Chondrocyte (in vitro differentiated cells): ENCODE measurements at regions not wholly inside any gene's neighbourhood (a gene's known extent, or its start where the extent isn't known, plus 50 kb on each side); places are given as distances from the start of the nearest gene placed in this dataset.

Experiments used
- DNase-seq: peaks from one replicate; pipeline ENCODE4 v3.0.0; 2021; ENCODE audit warnings: mixed read lengths, low spot score
- H3K27ac Mint-ChIP-seq: one replicate; pipeline ENCODE4 v1.8.0; 2021; ENCODE audit warnings: mild to moderate bottlenecking, moderate library complexity, mixed read lengths; ENCODE audit not compliant: unreplicated experiment
- H3K27me3 Mint-ChIP-seq: 2 replicates; pipeline ENCODE4 v1.8.0; 2021; ENCODE audit warnings: low read depth, mixed read lengths
- H3K36me3 Mint-ChIP-seq: 2 replicates; pipeline ENCODE4 v1.8.0; 2021; ENCODE audit warnings: low read depth, mixed read lengths
- H3K4me1 Mint-ChIP-seq: 2 replicates; pipeline ENCODE4 v1.8.0; 2021; ENCODE audit warnings: low read depth, mild to moderate bottlenecking, mixed read lengths
- H3K4me3 Mint-ChIP-seq: one replicate; pipeline ENCODE4 v1.8.0; 2021; ENCODE audit warnings: mild to moderate bottlenecking, moderate library complexity, mixed read lengths; ENCODE audit not compliant: unreplicated experiment
- H3K9me3 Mint-ChIP-seq: 2 replicates; pipeline ENCODE4 v1.8.0; 2021; ENCODE audit warnings: low read depth, mixed read lengths
- CTCF ChIP-seq: fragments of 200-600 bp; sonication (generic); IDR thresholded peaks from 2 replicates; pipeline ENCODE4 v1.5.0; 2021; ENCODE audit warnings: antibody characterized with exemption, mild to moderate bottlenecking, moderate library complexity

GRCh38 chr13:33402975-33403374, 117.4 kb upstream of the STARD13 start:
- no peak overlapping the region for H3K27ac Mint-ChIP-seq
- DNase-seq = no peak
- no peak for TF ChIP-seq CTCF

GRCh38 chr13:33403807-33404362, 118.3 kb upstream of the STARD13 start:
- no peak for TF ChIP-seq CTCF
- no peak for DNase-seq
- no peak overlapping the region for H3K27ac Mint-ChIP-seq
- H3K36me3 Mint-ChIP-seq = no peaks in the 10 kb centered on the region
- H3K4me3 Mint-ChIP-seq = no peak overlapping the region
- H3K9me3 Mint-ChIP-seq = no peaks in the 10 kb centered on the region
- peaks cover 6% of the 10 kb centered on the region for H3K4me1 Mint-ChIP-seq
- H3K27me3 Mint-ChIP-seq = no peaks in the 10 kb centered on the region

More at GRCh38 chr13:33402975-33403374, 117.4 kb upstream of the STARD13 start:
- Mint-ChIP-seq H3K27me3 (no peaks in the 10 kb centered on the region), H3K9me3 (no peaks in the 10 kb centered on the region), H3K36me3 (no peaks in the 10 kb centered on the region), H3K4me1 (peaks cover 6% of the 10 kb centered on the region), H3K4me3 (no peak overlapping the region)

- Mint-ChIP-seq H3K4me3 (no peak overlapping the region), H3K27ac (no peak overlapping the region), H3K4me1 (peaks cover 6% of the 10 kb centered on the region), H3K27me3 (no peaks in the 10 kb centered on the region), H3K36me3 (no peaks in the 10 kb centered on the region), H3K9me3 (no peaks in the 10 kb centered on the region)
- no peak for TF ChIP-seq CTCF
- DNase-seq = no peak
Observed at GRCh38 chr13:33405371-33405770, 119.8 kb upstream of the STARD13 start.

GRCh38 chr13:33409673-33410510, 124.3 kb upstream of the STARD13 start:
- no peak overlapping the region for H3K27ac Mint-ChIP-seq
- no peak for DNase-seq
- H3K4me3 Mint-ChIP-seq = no peak overlapping the region
- H3K36me3 Mint-ChIP-seq = no peaks in the 10 kb centered on the region
- no peaks in the 10 kb centered on the region for H3K4me1 Mint-ChIP-seq
- no peak for TF ChIP-seq CTCF
- no peaks in the 10 kb centered on the region for H3K9me3 Mint-ChIP-seq
- H3K27me3 Mint-ChIP-seq = no peaks in the 10 kb centered on the region

GRCh38 chr13:33410619-33411018, 125.1 kb upstream of the STARD13 start:
- Mint-ChIP-seq H3K27me3 (no peaks in the 10 kb centered on the region), H3K9me3 (no peaks in the 10 kb centered on the region), H3K4me1 (no peaks in the 10 kb centered on the region), H3K27ac (no peak overlapping the region), H3K4me3 (no peak overlapping the region), H3K36me3 (no peaks in the 10 kb centered on the region)
- no peak for DNase-seq
- TF ChIP-seq CTCF = no peak
